Glutamatergic neuron (in vitro differentiated cells): ENCODE measurements at regions not wholly inside any gene's neighbourhood (a gene's known extent, or its start where the extent isn't known, plus 50 kb on each side); places are given as distances from the start of the nearest gene placed in this dataset.

ENCODE experiments used
- DNase-seq: peaks from one replicate; pipeline ENCODE4 v3.0.0; 2022
- H3K27ac Mint-ChIP-seq: one replicate; pipeline ENCODE4 v1.8.0; 2020; ENCODE audit warnings: mild to moderate bottlenecking, mixed read lengths, inconsistent platforms; ENCODE audit not compliant: unreplicated experiment
- H3K27me3 Mint-ChIP-seq: one replicate; pipeline ENCODE4 v1.8.0; 2020; ENCODE audit warnings: mild to moderate bottlenecking, moderate library complexity, mixed read lengths, inconsistent platforms; ENCODE audit not compliant: unreplicated experiment
- H3K36me3 Mint-ChIP-seq: one replicate; pipeline ENCODE4 v1.8.0; 2020; ENCODE audit warnings: mild to moderate bottlenecking, mixed read lengths, inconsistent platforms; ENCODE audit not compliant: unreplicated experiment
- H3K4me1 Mint-ChIP-seq: one replicate; pipeline ENCODE4 v1.8.0; 2020; ENCODE audit warnings: mild to moderate bottlenecking, low read depth, mixed read lengths, inconsistent platforms; ENCODE audit not compliant: unreplicated experiment
- H3K4me3 Mint-ChIP-seq: one replicate; pipeline ENCODE4 v1.8.0; 2020; ENCODE audit warnings: mild to moderate bottlenecking, mixed read lengths, inconsistent platforms; ENCODE audit not compliant: unreplicated experiment
- H3K9me3 Mint-ChIP-seq: one replicate; pipeline ENCODE4 v1.8.0; 2020; ENCODE audit warnings: mild to moderate bottlenecking, moderate library complexity, mixed read lengths, inconsistent platforms; ENCODE audit not compliant: unreplicated experiment
- TF ChIP-seq, protein P1 (sequence below): fragments of 200-600 bp; sonication (generic); IDR thresholded peaks from one replicate; pipeline ENCODE4 v1.5.0; 2021; ENCODE audit not compliant: partially characterized antibody, unreplicated experiment

DNA sequence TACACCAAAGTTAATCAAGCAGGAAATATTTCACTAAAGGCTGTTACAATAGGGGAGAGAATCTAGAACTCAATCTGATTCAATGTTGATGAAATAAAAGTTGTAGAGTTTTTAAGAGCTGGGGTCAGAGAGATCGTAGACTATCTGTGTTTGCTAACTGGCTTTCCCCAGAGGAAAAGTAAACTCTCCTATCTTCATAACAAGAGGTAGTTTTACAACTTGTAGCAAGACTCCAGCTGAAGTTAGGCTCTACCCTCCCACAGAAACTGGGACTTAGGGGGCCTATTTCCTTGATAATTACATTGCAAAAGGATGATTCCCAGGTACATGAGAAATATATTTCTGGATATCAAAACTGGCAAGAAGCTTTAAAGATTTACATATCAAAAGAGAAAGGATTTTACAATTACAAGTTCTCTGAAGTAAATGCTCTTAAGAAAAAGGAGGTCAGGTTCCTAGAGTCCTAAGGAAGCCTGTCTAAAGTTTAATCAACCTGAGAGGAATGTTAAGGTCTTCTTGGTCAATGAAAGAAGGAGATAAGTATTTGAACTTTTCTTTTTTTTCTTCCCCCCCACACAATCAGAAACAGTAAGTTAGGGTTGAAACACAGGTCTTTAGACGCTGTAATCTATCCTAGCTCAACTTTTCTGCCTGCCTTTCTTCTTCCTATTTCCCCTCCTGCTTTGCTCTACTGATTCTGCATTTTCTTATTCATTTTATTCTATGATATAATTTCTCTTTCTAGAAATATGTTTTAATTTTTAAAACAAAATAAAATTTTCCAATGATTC lies 692.2 kb upstream of the LINC00305 start:
- Mint-ChIP-seq H3K36me3 (no peaks in the 10 kb centered on the region), H3K4me1 (no peaks in the 10 kb centered on the region), H3K4me3 (no peak overlapping the region), H3K9me3 (no peaks in the 10 kb centered on the region), H3K27ac (no peak overlapping the region), H3K27me3 (no peaks in the 10 kb centered on the region)
- TF ChIP-seq, protein P1, sequence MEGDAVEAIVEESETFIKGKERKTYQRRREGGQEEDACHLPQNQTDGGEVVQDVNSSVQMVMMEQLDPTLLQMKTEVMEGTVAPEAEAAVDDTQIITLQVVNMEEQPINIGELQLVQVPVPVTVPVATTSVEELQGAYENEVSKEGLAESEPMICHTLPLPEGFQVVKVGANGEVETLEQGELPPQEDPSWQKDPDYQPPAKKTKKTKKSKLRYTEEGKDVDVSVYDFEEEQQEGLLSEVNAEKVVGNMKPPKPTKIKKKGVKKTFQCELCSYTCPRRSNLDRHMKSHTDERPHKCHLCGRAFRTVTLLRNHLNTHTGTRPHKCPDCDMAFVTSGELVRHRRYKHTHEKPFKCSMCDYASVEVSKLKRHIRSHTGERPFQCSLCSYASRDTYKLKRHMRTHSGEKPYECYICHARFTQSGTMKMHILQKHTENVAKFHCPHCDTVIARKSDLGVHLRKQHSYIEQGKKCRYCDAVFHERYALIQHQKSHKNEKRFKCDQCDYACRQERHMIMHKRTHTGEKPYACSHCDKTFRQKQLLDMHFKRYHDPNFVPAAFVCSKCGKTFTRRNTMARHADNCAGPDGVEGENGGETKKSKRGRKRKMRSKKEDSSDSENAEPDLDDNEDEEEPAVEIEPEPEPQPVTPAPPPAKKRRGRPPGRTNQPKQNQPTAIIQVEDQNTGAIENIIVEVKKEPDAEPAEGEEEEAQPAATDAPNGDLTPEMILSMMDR, result no peak
- no peak for DNase-seq

DNA sequence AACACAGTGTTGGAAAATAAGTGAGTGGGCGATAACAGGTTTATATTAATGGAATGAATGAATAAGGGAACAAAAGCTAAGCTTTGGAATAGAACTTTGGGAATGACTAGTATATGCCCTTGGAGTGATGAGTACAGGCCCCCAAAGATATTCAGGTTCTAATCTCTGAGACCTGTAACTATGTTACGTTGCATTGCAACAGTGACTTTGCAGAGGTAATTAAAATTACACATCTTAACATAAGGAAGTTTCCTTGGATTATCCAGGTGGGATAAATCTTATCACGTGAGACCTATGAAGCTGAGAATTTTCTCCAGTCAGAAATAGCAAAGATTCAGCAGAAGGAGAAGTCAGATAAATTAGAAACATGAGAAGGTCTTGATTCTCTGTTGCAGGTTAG lies 661.5 kb upstream of the LINC00305 start:
- peaks cover 4% of the 10 kb centered on the region for H3K4me1 Mint-ChIP-seq

DNA sequence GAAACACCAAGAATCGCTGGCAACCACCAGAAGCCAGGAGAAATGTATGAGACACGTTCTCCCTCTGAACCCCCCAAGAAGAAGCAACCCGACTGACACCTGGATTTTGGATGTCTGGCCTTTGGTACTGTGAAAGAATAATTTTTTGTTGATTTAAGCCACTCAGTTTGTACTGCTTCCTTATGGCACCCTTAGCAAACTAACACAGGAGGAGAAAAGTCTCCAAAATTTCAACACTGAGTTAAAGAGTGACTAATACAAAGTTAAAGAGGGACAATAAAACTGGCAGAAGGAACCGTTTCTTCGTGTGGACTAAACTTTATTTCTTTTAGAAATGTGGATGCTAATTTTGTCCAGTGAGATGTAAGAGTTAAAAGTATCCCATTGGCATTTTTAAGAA lies 660.9 kb upstream of the LINC00305 start:
- Mint-ChIP-seq H3K27me3 (peaks cover 2% of the 10 kb centered on the region), H3K9me3 (no peaks in the 10 kb centered on the region), H3K4me1 (peaks cover 4% of the 10 kb centered on the region), H3K36me3 (no peaks in the 10 kb centered on the region), H3K4me3 (no peak overlapping the region), H3K27ac (no peak overlapping the region)
- no peak for DNase-seq
- TF ChIP-seq, protein P1, result no peak

More for the DNA sequence above, 661.5 kb upstream of the LINC00305 start:
- peaks cover 1% of the 10 kb centered on the region for H3K27me3 Mint-ChIP-seq
- DNase-seq, result no peak
- no peaks in the 10 kb centered on the region for H3K9me3 Mint-ChIP-seq
- H3K4me3 Mint-ChIP-seq, result no peak overlapping the region
- H3K27ac Mint-ChIP-seq, result no peak overlapping the region
- no peaks in the 10 kb centered on the region for H3K36me3 Mint-ChIP-seq
- TF ChIP-seq, protein P1, result no peak

DNA sequence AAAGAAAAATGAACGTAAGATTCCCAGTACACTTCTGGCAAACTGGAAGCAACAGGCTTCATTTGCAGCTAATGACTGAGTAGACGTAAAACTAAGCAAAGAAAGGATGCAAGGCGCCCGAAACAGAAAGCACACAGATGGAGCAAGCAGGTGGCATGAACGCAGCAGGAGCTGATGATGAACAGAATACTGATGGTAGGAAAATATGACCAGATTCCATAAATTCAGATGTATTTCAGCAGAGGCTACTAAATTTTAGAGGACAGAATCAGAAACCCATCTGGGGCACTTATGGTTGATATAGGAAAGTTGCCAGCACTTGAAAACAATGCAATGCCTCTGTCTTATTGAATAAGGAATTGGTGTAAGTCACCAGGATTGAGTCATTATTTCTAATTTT lies 658.7 kb upstream of the LINC00305 start:
- Mint-ChIP-seq H3K27ac (peak overlapping the region; percentile 3), H3K27me3 (peaks cover 2% of the 10 kb centered on the region), H3K4me1 (peaks cover 4% of the 10 kb centered on the region), H3K9me3 (no peaks in the 10 kb centered on the region), H3K4me3 (no peak overlapping the region), H3K36me3 (no peaks in the 10 kb centered on the region)
- DNase-seq, result no peak
- TF ChIP-seq, protein P1, result no peak

DNA sequence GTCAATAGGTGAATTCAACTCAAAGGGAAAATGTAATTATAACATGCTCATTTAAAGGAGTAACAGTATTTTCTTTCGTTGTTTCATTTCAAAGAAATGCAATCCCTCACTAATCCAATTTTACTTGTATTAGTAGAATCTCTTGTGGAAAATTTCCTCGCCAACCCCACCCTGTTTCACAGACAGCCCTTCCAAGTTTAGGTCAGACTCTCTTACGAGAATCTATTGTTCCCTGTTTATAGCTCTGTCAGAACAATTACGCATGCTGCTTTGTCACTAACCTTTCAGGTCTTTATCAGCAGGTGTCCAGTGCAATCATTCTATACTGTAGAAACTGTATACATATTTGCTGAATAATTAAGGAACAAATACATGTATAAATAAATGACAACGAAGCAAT lies 657.8 kb upstream of the LINC00305 start:
- TF ChIP-seq, protein P1, result no peak
- Mint-ChIP-seq H3K36me3 (no peaks in the 10 kb centered on the region), H3K27me3 (peaks cover 2% of the 10 kb centered on the region), H3K27ac (no peak overlapping the region), H3K4me1 (peaks cover 4% of the 10 kb centered on the region), H3K4me3 (no peak overlapping the region), H3K9me3 (no peaks in the 10 kb centered on the region)
- no peak for DNase-seq
